HFFc6 (cell line): ENCODE measurements at regions not wholly inside any gene's neighbourhood (a gene's known extent, or its start where the extent isn't known, plus 50 kb on each side); places are given as distances from the start of the nearest gene placed in this dataset.

Experiments used
- DNase-seq: peaks from one replicate; pipeline ENCODE4 v3.0.0-alpha.2; 2018
- H3K27ac Mint-ChIP-seq: 2 replicates; pipeline ENCODE4 v1.8.0; 2020; ENCODE audit warnings: mild to moderate bottlenecking, mixed read lengths
- H3K27me3 Mint-ChIP-seq: 2 replicates; pipeline ENCODE4 v1.8.0; 2021; ENCODE audit warnings: mild to moderate bottlenecking, moderate library complexity, mixed read lengths; ENCODE audit not compliant: insufficient read depth
- H3K36me3 Mint-ChIP-seq: 2 replicates; pipeline ENCODE4 v1.8.0; 2021; ENCODE audit warnings: low read depth, mixed read lengths
- H3K4me1 Mint-ChIP-seq: 2 replicates; pipeline ENCODE4 v1.8.0; 2020; ENCODE audit warnings: low read depth, mixed read lengths
- H3K4me3 Mint-ChIP-seq: 2 replicates; pipeline ENCODE4 v1.8.0; 2020; ENCODE audit warnings: mild to moderate bottlenecking, moderate library complexity, mixed read lengths
- H3K9me3 Mint-ChIP-seq: 2 replicates; pipeline ENCODE4 v1.8.0; 2020; ENCODE audit warnings: mild to moderate bottlenecking, mixed read lengths
- CTCF ChIP-seq: fragments of 200-600 bp; sonication (generic); IDR thresholded peaks from 2 replicates; pipeline ENCODE4 v1.5.0; 2021; ENCODE audit warnings: antibody characterized with exemption, mild to moderate bottlenecking

- Mint-ChIP-seq H3K4me1 (peaks cover 30% of the 10 kb centered on the region), H3K4me3 (no peak overlapping the region), H3K9me3 (no peaks in the 10 kb centered on the region; the same call in 1 of the 2 replicates), H3K36me3 (peaks cover 5% of the 10 kb centered on the region; the same call in 1 of the 2 replicates), H3K27me3 (no peaks in the 10 kb centered on the region; the same call in 1 of the 2 replicates), H3K27ac (peak overlapping the region; percentile 19; the same call in 1 of the 2 replicates)
- DNase-seq, result peak; percentile 49
- no peak for TF ChIP-seq CTCF
Measured at GRCh38 chr18:22637787-22638186, 220.1 kb upstream of the CTAGE1 start.

- H3K4me1 Mint-ChIP-seq, result peaks cover 39% of the 10 kb centered on the region
- peak; percentile 59 for DNase-seq
- peaks cover 2% of the 10 kb centered on the region; the same call in 1 of the 2 replicates for H3K27me3 Mint-ChIP-seq
- peak overlapping the region; percentile 12; the same call in 1 of the 2 replicates for H3K27ac Mint-ChIP-seq
- H3K36me3 Mint-ChIP-seq, result peaks cover 5% of the 10 kb centered on the region; the same call in 1 of the 2 replicates
- 0 out of 2 replicates have a peak overlapping the region, but pooled peaks have one; percentile 4 for H3K4me3 Mint-ChIP-seq
- no peak for TF ChIP-seq CTCF
- H3K9me3 Mint-ChIP-seq, result no peaks in the 10 kb centered on the region; the same call in 1 of the 2 replicates
Measured at GRCh38 chr18:22639026-22639463, 221.3 kb upstream of the CTAGE1 start.

- DNase-seq, result no peak
- Mint-ChIP-seq H3K36me3 (peaks cover 5% of the 10 kb centered on the region; the same call in 1 of the 2 replicates), H3K27ac (no peak overlapping the region), H3K4me3 (no peak overlapping the region), H3K27me3 (peaks cover 2% of the 10 kb centered on the region; the same call in 1 of the 2 replicates), H3K4me1 (peaks cover 41% of the 10 kb centered on the region), H3K9me3 (no peaks in the 10 kb centered on the region; the same call in 1 of the 2 replicates)
- TF ChIP-seq CTCF, result no peak
Measured at GRCh38 chr18:22639561-22639960, 221.8 kb upstream of the CTAGE1 start.

- Mint-ChIP-seq H3K27me3 (peaks cover 2% of the 10 kb centered on the region; the same call in 1 of the 2 replicates), H3K27ac (no peak overlapping the region), H3K4me1 (peaks cover 41% of the 10 kb centered on the region), H3K36me3 (peaks cover 5% of the 10 kb centered on the region; the same call in 1 of the 2 replicates), H3K4me3 (no peak overlapping the region), H3K9me3 (no peaks in the 10 kb centered on the region; the same call in 1 of the 2 replicates)
- no peak for DNase-seq
- TF ChIP-seq CTCF, result no peak
Measured at GRCh38 chr18:22640281-22640842, 222.6 kb upstream of the CTAGE1 start.

GRCh38 chr18:22641958-22642357 is 224.2 kb upstream of the CTAGE1 start:
- H3K27ac Mint-ChIP-seq, result no peak overlapping the region
- no peaks in the 10 kb centered on the region for H3K36me3 Mint-ChIP-seq
- peaks cover 41% of the 10 kb centered on the region for H3K4me1 Mint-ChIP-seq
- no peak for DNase-seq
- H3K4me3 Mint-ChIP-seq, result no peak overlapping the region
- TF ChIP-seq CTCF, result no peak
- peaks cover 2% of the 10 kb centered on the region; the same call in 1 of the 2 replicates for H3K27me3 Mint-ChIP-seq
- no peaks in the 10 kb centered on the region for H3K9me3 Mint-ChIP-seq
